ENCODE measurements at regions not wholly inside any gene's neighbourhood (a gene's known extent, or its start where the extent isn't known, plus 50 kb on each side); places are given as distances from the start of the nearest gene placed in this dataset.

GRCh38 chr10:4353964-4354363, 472.0 kb upstream of the AKR1E2 start:
- TF ChIP-seq TAF1 (IDR thresholded peaks at IDR 0.05; ENCODE audit: low read depth, low read length) (no peak), PAX5 (IDR thresholded peaks at IDR 0.05; ENCODE audit: insufficient read depth, low read length, severe bottlenecking) (no peak), SPI1 (IDR thresholded peaks at IDR 0.05; ENCODE audit: low read depth, low read length) (no peak), POLR2AphosphoS5 (IDR thresholded peaks at IDR 0.05; ENCODE audit: low read depth, low read length) (no peak), POLR2A (IDR thresholded peaks at IDR 0.05; ENCODE audit: low read depth, low read length) (no peak)
- FAIRE-seq (no peak), DNase-seq (ENCODE audit: insufficient read length, low spot score) (no peak)

GRCh38 chr10:4353059-4353655, 472.9 kb upstream of the AKR1E2 start:
- FAIRE-seq (no peak), DNase-seq (ENCODE audit: insufficient read length, low spot score) (no peak)
- TF ChIP-seq POLR2AphosphoS5 (IDR thresholded peaks at IDR 0.05; ENCODE audit: low read depth, low read length), result no peak
- TF ChIP-seq POU2F2 (IDR thresholded peaks at IDR 0.05; ENCODE audit: low read depth, low read length), result no peak
- no peak for TF ChIP-seq SPI1 (IDR thresholded peaks at IDR 0.05; ENCODE audit: low read depth, low read length)
- no peak for TF ChIP-seq PAX5 (IDR thresholded peaks at IDR 0.05; ENCODE audit: insufficient read depth, low read length, severe bottlenecking)
- TF ChIP-seq TAF1 (IDR thresholded peaks at IDR 0.05; ENCODE audit: low read depth, low read length), result no peak
- TF ChIP-seq POLR2A (IDR thresholded peaks at IDR 0.05; ENCODE audit: low read depth, low read length), result no peak

GRCh38 chr10:4352414-4352961, 473.5 kb upstream of the AKR1E2 start:
- DNase-seq (ENCODE audit: insufficient read length, low spot score) (no peak), FAIRE-seq (no peak)
- no peak for TF ChIP-seq TAF1 (IDR thresholded peaks at IDR 0.05; ENCODE audit: low read depth, low read length)
- no peak for TF ChIP-seq POLR2AphosphoS5 (IDR thresholded peaks at IDR 0.05; ENCODE audit: low read depth, low read length)
- TF ChIP-seq POLR2A (IDR thresholded peaks at IDR 0.05; ENCODE audit: low read depth, low read length), result no peak
- TF ChIP-seq POU2F2 (IDR thresholded peaks at IDR 0.05; ENCODE audit: low read depth, low read length), result no peak
- no peak for TF ChIP-seq SPI1 (IDR thresholded peaks at IDR 0.05; ENCODE audit: low read depth, low read length)
- no peak for TF ChIP-seq PAX5 (IDR thresholded peaks at IDR 0.05; ENCODE audit: insufficient read depth, low read length, severe bottlenecking)

- FAIRE-seq (no peak), DNase-seq (ENCODE audit: insufficient read length, low spot score) (no peak)
- TF ChIP-seq POU2F2 (IDR thresholded peaks at IDR 0.05; ENCODE audit: low read depth, low read length) (no peak), SPI1 (IDR thresholded peaks at IDR 0.05; ENCODE audit: low read depth, low read length) (no peak), POLR2A (IDR thresholded peaks at IDR 0.05; ENCODE audit: low read depth, low read length) (no peak), PAX5 (IDR thresholded peaks at IDR 0.05; ENCODE audit: insufficient read depth, low read length, severe bottlenecking) (no peak), TAF1 (IDR thresholded peaks at IDR 0.05; ENCODE audit: low read depth, low read length) (no peak), POLR2AphosphoS5 (IDR thresholded peaks at IDR 0.05; ENCODE audit: low read depth, low read length) (no peak)
Measured at GRCh38 chr10:4351723-4352413, 474.1 kb upstream of the AKR1E2 start.

- no peak for TF ChIP-seq TAF1 (IDR thresholded peaks at IDR 0.05; ENCODE audit: low read depth, low read length)
- no peak for TF ChIP-seq POLR2AphosphoS5 (IDR thresholded peaks at IDR 0.05; ENCODE audit: low read depth, low read length)
- TF ChIP-seq POLR2A (IDR thresholded peaks at IDR 0.05; ENCODE audit: low read depth, low read length), result no peak
- TF ChIP-seq SPI1 (IDR thresholded peaks at IDR 0.05; ENCODE audit: low read depth, low read length), result no peak
- no peak for TF ChIP-seq POU2F2 (IDR thresholded peaks at IDR 0.05; ENCODE audit: low read depth, low read length)
- no peak for TF ChIP-seq PAX5 (IDR thresholded peaks at IDR 0.05; ENCODE audit: insufficient read depth, low read length, severe bottlenecking)
- no peak for FAIRE-seq
- DNase-seq (ENCODE audit: insufficient read length, low spot score), result no peak
Measured at GRCh38 chr10:4347397-4347796, 478.6 kb upstream of the AKR1E2 start.

- no peak for FAIRE-seq
- no peak for DNase-seq (ENCODE audit: insufficient read length, low spot score)
- TF ChIP-seq POLR2A (IDR thresholded peaks at IDR 0.05; ENCODE audit: low read depth, low read length) (no peak), POLR2AphosphoS5 (IDR thresholded peaks at IDR 0.05; ENCODE audit: low read depth, low read length) (no peak), POU2F2 (IDR thresholded peaks at IDR 0.05; ENCODE audit: low read depth, low read length) (no peak), TAF1 (IDR thresholded peaks at IDR 0.05; ENCODE audit: low read depth, low read length) (no peak), SPI1 (IDR thresholded peaks at IDR 0.05; ENCODE audit: low read depth, low read length) (no peak), PAX5 (IDR thresholded peaks at IDR 0.05; ENCODE audit: insufficient read depth, low read length, severe bottlenecking) (no peak)
Measured at GRCh38 chr10:4345877-4346646, 479.9 kb upstream of the AKR1E2 start.

- no peak for DNase-seq (ENCODE audit: insufficient read length, low spot score)
- TF ChIP-seq TAF1 (IDR thresholded peaks at IDR 0.05; ENCODE audit: low read depth, low read length) (no peak), POLR2AphosphoS5 (IDR thresholded peaks at IDR 0.05; ENCODE audit: low read depth, low read length) (no peak)
- no peak for FAIRE-seq
Measured at GRCh38 chr10:4344492-4344994, 481.5 kb upstream of the AKR1E2 start.

GRCh38 chr10:4343873-4344272, 482.1 kb upstream of the AKR1E2 start:
- FAIRE-seq, result no peak
- no peak for TF ChIP-seq PAX5 (IDR thresholded peaks at IDR 0.05; ENCODE audit: insufficient read depth, low read length, severe bottlenecking)
- TF ChIP-seq POU2F2 (IDR thresholded peaks at IDR 0.05; ENCODE audit: low read depth, low read length), result no peak
- TF ChIP-seq POLR2AphosphoS5 (IDR thresholded peaks at IDR 0.05; ENCODE audit: low read depth, low read length), result no peak
- TF ChIP-seq TAF1 (IDR thresholded peaks at IDR 0.05; ENCODE audit: low read depth, low read length), result no peak
- no peak for TF ChIP-seq POLR2A (IDR thresholded peaks at IDR 0.05; ENCODE audit: low read depth, low read length)

GRCh38 chr10:4343091-4343490, 482.9 kb upstream of the AKR1E2 start:
- no peak for FAIRE-seq
- TF ChIP-seq POLR2AphosphoS5 (IDR thresholded peaks at IDR 0.05; ENCODE audit: low read depth, low read length), result no peak
- no peak for DNase-seq (ENCODE audit: insufficient read length, low spot score)

More at GRCh38 chr10:4343873-4344272, 482.1 kb upstream of the AKR1E2 start:
- no peak for DNase-seq (ENCODE audit: insufficient read length, low spot score)
